ENCODE measurements at regions not wholly inside any gene's neighbourhood (a gene's known extent, or its start where the extent isn't known, plus 50 kb on each side); places are given as distances from the start of the nearest gene placed in this dataset.

DNA sequence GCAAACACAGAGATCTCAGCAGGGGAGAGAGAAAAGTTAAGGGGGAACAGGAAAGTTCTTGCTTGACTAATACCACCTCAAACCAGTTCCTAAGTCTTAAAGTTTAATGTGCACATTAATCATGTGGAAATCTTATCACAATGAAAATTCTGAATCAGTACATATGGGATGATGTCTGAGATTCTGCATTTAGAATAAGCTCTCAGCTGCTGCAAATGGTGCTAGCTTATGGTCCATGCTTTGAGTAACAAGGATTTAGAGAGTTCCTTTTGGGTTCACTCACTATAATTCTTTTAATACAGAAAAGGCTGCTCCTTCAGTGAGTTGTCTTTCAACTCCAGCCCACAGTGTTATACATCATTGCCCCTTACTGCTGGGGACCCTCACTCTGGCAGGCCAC lies 99.5 kb upstream of the THRB start:
- no peak overlapping the region for H3K4me2 ChIP-seq (ENCODE audit: low read length)
- H3K27ac ChIP-seq (ENCODE audit: low read length), result no peak overlapping the region
- H3K9me2 ChIP-seq (ENCODE audit: insufficient read depth, low read length), result no peaks in the 10 kb centered on the region
- H3K36me3 ChIP-seq (ENCODE audit: insufficient read depth, low read length), result no peaks in the 10 kb centered on the region
- H3K9me3 ChIP-seq (ENCODE audit: low read length), result no peaks in the 10 kb centered on the region
- H3K9ac ChIP-seq (ENCODE audit: low read length), result no peak overlapping the region
- no peaks in the 10 kb centered on the region for H3F3A ChIP-seq (ENCODE audit: insufficient read depth, low read length, poor library complexity, severe bottlenecking)
- no peaks in the 10 kb centered on the region for H3K27me3 ChIP-seq (ENCODE audit: insufficient read depth, low read depth, low read length)
- no peaks in the 10 kb centered on the region for H3K79me2 ChIP-seq (replicated peaks; ENCODE audit: insufficient read depth, low read length)
- no peak overlapping the region for H2AFZ ChIP-seq (ENCODE audit: low read depth, low read length)
- H4K20me1 ChIP-seq (ENCODE audit: insufficient read depth), result no peaks in the 10 kb centered on the region
- H3K4me3 ChIP-seq (ENCODE audit: low read length), result no peak overlapping the region
- TF ChIP-seq MXI1 (conservative IDR thresholded peaks at IDR 0.05; ENCODE audit: poor library complexity, severe bottlenecking) (no peak), SMC3 (conservative IDR thresholded peaks at IDR 0.05; ENCODE audit: poor library complexity) (no peak), EP300 (conservative IDR thresholded peaks at IDR 0.05; ENCODE audit: poor library complexity, severe bottlenecking) (no peak)

DNA sequence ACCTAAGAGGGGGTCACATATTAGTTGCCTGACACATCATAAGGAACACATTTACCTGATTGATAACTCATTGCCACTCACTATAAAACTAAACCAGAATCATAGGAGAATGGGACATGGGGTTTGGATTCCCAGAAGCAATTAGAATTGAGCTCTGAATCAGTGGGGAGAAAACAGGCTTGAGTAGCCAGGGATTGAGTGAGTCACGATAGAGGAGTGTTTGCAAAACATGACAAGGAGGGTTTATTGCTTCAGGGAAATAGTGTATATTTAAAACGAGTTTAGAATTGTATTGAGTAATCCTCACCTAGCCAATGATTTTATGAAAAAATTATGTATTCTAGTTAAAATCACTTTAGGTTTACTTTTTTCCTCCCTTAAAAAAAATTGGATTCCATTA lies 101.1 kb upstream of the THRB start:
- no peaks in the 10 kb centered on the region for H3K9me2 ChIP-seq (ENCODE audit: insufficient read depth, low read length)
- TF ChIP-seq SMC3 (conservative IDR thresholded peaks at IDR 0.05; ENCODE audit: poor library complexity), result no peak
- no peak for TF ChIP-seq RAD21 (conservative IDR thresholded peaks at IDR 0.05)
- no peak for TF ChIP-seq POLR2AphosphoS5 (IDR thresholded peaks at IDR 0.05)
- TF ChIP-seq, protein P1, sequence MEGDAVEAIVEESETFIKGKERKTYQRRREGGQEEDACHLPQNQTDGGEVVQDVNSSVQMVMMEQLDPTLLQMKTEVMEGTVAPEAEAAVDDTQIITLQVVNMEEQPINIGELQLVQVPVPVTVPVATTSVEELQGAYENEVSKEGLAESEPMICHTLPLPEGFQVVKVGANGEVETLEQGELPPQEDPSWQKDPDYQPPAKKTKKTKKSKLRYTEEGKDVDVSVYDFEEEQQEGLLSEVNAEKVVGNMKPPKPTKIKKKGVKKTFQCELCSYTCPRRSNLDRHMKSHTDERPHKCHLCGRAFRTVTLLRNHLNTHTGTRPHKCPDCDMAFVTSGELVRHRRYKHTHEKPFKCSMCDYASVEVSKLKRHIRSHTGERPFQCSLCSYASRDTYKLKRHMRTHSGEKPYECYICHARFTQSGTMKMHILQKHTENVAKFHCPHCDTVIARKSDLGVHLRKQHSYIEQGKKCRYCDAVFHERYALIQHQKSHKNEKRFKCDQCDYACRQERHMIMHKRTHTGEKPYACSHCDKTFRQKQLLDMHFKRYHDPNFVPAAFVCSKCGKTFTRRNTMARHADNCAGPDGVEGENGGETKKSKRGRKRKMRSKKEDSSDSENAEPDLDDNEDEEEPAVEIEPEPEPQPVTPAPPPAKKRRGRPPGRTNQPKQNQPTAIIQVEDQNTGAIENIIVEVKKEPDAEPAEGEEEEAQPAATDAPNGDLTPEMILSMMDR (IDR thresholded peaks at IDR 0.05; ENCODE audit: poor library complexity, severe bottlenecking), result no peak
- TF ChIP-seq, protein P2, sequence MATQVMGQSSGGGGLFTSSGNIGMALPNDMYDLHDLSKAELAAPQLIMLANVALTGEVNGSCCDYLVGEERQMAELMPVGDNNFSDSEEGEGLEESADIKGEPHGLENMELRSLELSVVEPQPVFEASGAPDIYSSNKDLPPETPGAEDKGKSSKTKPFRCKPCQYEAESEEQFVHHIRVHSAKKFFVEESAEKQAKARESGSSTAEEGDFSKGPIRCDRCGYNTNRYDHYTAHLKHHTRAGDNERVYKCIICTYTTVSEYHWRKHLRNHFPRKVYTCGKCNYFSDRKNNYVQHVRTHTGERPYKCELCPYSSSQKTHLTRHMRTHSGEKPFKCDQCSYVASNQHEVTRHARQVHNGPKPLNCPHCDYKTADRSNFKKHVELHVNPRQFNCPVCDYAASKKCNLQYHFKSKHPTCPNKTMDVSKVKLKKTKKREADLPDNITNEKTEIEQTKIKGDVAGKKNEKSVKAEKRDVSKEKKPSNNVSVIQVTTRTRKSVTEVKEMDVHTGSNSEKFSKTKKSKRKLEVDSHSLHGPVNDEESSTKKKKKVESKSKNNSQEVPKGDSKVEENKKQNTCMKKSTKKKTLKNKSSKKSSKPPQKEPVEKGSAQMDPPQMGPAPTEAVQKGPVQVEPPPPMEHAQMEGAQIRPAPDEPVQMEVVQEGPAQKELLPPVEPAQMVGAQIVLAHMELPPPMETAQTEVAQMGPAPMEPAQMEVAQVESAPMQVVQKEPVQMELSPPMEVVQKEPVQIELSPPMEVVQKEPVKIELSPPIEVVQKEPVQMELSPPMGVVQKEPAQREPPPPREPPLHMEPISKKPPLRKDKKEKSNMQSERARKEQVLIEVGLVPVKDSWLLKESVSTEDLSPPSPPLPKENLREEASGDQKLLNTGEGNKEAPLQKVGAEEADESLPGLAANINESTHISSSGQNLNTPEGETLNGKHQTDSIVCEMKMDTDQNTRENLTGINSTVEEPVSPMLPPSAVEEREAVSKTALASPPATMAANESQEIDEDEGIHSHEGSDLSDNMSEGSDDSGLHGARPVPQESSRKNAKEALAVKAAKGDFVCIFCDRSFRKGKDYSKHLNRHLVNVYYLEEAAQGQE (IDR thresholded peaks at IDR 0.05; ENCODE audit: borderline replicate concordance), result no peak
- TF ChIP-seq EP300 (conservative IDR thresholded peaks at IDR 0.05; ENCODE audit: poor library complexity, severe bottlenecking), result no peak
- TF ChIP-seq TAF1 (IDR thresholded peaks at IDR 0.05; ENCODE audit: low read depth), result no peak
- TF ChIP-seq MXI1 (conservative IDR thresholded peaks at IDR 0.05; ENCODE audit: poor library complexity, severe bottlenecking), result no peak
- no peak for TF ChIP-seq EZH2 (IDR thresholded peaks at IDR 0.05; ENCODE audit: borderline replicate concordance, insufficient read depth, low read length, poor library complexity, severe bottlenecking)
- no peaks in the 10 kb centered on the region for H3K36me3 ChIP-seq (ENCODE audit: insufficient read depth, low read length)
- H3K9me3 ChIP-seq (ENCODE audit: low read length), result no peaks in the 10 kb centered on the region
- H3K4me3 ChIP-seq (ENCODE audit: low read length), result no peak overlapping the region
- H3K9ac ChIP-seq (ENCODE audit: low read length), result no peak overlapping the region
- no peaks in the 10 kb centered on the region for H3K27me3 ChIP-seq (ENCODE audit: insufficient read depth, low read depth, low read length)
- H3K79me2 ChIP-seq (replicated peaks; ENCODE audit: insufficient read depth, low read length), result no peaks in the 10 kb centered on the region
- no peaks in the 10 kb centered on the region for H4K20me1 ChIP-seq (ENCODE audit: insufficient read depth)
- H2AFZ ChIP-seq (ENCODE audit: low read depth, low read length), result no peak overlapping the region
- H3K27ac ChIP-seq (ENCODE audit: low read length), result no peak overlapping the region
- H3K4me2 ChIP-seq (ENCODE audit: low read length), result no peak overlapping the region
- no peaks in the 10 kb centered on the region for H3F3A ChIP-seq (ENCODE audit: insufficient read depth, low read length, poor library complexity, severe bottlenecking)

DNA sequence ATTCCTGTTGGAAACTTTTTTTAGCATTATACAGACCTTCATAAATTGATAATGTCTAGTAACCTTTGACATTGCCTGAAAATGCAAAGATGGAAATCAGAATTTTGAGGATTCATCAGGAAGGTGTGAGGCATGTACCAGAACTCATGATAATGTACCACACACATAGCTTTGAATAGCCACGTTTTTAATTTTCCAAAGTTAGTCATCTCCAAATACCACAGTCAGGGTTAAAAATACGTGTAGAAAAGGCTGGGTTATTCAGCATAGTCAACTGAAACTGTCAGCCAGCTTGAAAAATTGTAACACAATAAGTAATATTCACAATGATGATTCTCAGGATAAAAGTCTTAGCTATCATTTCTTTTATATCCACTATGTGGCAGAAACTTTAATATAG lies 102.0 kb upstream of the THRB start:
- no peaks in the 10 kb centered on the region for H3K27me3 ChIP-seq (ENCODE audit: insufficient read depth, low read depth, low read length)
- H4K20me1 ChIP-seq (ENCODE audit: insufficient read depth), result no peaks in the 10 kb centered on the region
- no peaks in the 10 kb centered on the region for H3K79me2 ChIP-seq (replicated peaks; ENCODE audit: insufficient read depth, low read length)
- TF ChIP-seq POLR2AphosphoS5 (IDR thresholded peaks at IDR 0.05), result no peak
- no peak for TF ChIP-seq EZH2 (IDR thresholded peaks at IDR 0.05; ENCODE audit: borderline replicate concordance, insufficient read depth, low read length, poor library complexity, severe bottlenecking)
- TF ChIP-seq EP300 (conservative IDR thresholded peaks at IDR 0.05; ENCODE audit: poor library complexity, severe bottlenecking), result no peak
- TF ChIP-seq MXI1 (conservative IDR thresholded peaks at IDR 0.05; ENCODE audit: poor library complexity, severe bottlenecking), result no peak
- TF ChIP-seq TAF1 (IDR thresholded peaks at IDR 0.05; ENCODE audit: low read depth), result no peak
- no peak for TF ChIP-seq SMC3 (conservative IDR thresholded peaks at IDR 0.05; ENCODE audit: poor library complexity)
- TF ChIP-seq, protein P1 (IDR thresholded peaks at IDR 0.05; ENCODE audit: poor library complexity, severe bottlenecking), result no peak
- no peak for TF ChIP-seq RAD21 (conservative IDR thresholded peaks at IDR 0.05)
- TF ChIP-seq, protein P2 (IDR thresholded peaks at IDR 0.05; ENCODE audit: borderline replicate concordance), result no peak
- H3K4me3 ChIP-seq (ENCODE audit: low read length), result no peak overlapping the region
- no peaks in the 10 kb centered on the region for H3K36me3 ChIP-seq (ENCODE audit: insufficient read depth, low read length)
- H3K9me3 ChIP-seq (ENCODE audit: low read length), result no peaks in the 10 kb centered on the region
- H3F3A ChIP-seq (ENCODE audit: insufficient read depth, low read length, poor library complexity, severe bottlenecking), result no peaks in the 10 kb centered on the region
- H3K9ac ChIP-seq (ENCODE audit: low read length), result no peak overlapping the region
- H3K4me2 ChIP-seq (ENCODE audit: low read length), result no peak overlapping the region
- H3K9me2 ChIP-seq (ENCODE audit: insufficient read depth, low read length), result no peaks in the 10 kb centered on the region
- no peak overlapping the region for H2AFZ ChIP-seq (ENCODE audit: low read depth, low read length)
- no peak overlapping the region for H3K27ac ChIP-seq (ENCODE audit: low read length)
